ENCODE measurements at regions not wholly inside any gene's neighbourhood (a gene's known extent, or its start where the extent isn't known, plus 50 kb on each side); places are given as distances from the start of the nearest gene placed in this dataset.
"Not testable (repeated sequence)": the region's sequence is repeated elsewhere in the genome, so short reads cannot be mapped to it uniquely, and the experiment has no call there.

DNA sequence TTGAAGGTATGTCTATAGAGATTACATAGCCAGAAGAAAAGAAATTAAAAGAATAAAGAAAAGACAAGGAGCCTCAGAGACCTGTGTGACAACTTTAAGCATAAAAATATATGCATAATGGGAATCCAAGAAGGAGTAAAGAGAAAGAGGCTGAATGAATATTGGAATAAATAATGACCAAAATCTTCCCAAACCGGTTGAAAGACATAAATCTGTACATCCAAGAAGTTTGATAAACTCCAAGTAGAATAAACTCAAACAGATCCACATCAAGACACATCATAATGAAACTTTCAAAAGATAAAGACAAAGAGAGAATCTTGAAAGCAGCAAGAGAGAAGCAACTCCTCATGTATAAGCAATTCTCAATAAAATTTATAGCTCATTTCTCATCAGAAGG, 132.4 kb upstream of the ZNF516 start:
- DNase-seq, result no peak

- no peak for DNase-seq
Observed at GRCh38 chr18:76626991-76627390, 131.9 kb upstream of the ZNF516 start.

- no peak for DNase-seq
Observed at GRCh38 chr18:76622651-76623050, 127.6 kb upstream of the ZNF516 start.

DNA sequence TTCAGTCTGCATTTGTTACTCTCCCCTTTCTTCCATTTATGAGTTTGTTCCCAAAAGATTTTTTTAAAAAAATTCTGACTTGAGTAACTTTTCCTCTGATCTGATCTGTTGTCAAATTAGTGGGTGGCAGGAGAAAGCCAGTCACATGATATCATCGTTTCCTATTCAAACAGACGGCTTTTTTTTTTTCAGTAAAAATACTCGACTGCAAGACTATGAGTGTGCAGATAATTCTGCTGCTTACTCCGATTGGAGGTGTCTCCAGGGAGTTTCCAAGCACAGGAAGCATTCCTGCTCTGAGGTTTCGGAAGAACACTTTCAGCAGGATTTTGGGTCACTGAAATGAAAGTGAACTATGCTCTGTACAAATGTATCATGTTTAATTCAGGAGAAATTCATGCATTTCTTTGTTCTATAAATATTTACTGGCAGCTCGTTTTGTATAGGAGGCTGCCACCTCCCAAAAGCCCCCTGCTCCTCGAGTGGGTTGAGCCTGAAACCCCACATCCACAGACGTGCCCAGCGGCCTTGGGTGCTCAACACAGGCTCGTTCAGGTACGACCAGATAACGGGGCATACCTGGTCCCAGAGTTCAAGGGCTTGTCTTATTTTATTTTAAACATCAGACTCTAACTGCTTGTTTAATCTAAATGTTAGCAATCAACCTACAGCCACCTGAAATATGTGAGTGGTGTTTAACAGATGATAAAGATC, 126.9 kb upstream of the ZNF516 start:
- no peak for DNase-seq

- DNase-seq, result no peak
Observed at GRCh38 chr18:76621226-76621625, 126.2 kb upstream of the ZNF516 start.

DNA sequence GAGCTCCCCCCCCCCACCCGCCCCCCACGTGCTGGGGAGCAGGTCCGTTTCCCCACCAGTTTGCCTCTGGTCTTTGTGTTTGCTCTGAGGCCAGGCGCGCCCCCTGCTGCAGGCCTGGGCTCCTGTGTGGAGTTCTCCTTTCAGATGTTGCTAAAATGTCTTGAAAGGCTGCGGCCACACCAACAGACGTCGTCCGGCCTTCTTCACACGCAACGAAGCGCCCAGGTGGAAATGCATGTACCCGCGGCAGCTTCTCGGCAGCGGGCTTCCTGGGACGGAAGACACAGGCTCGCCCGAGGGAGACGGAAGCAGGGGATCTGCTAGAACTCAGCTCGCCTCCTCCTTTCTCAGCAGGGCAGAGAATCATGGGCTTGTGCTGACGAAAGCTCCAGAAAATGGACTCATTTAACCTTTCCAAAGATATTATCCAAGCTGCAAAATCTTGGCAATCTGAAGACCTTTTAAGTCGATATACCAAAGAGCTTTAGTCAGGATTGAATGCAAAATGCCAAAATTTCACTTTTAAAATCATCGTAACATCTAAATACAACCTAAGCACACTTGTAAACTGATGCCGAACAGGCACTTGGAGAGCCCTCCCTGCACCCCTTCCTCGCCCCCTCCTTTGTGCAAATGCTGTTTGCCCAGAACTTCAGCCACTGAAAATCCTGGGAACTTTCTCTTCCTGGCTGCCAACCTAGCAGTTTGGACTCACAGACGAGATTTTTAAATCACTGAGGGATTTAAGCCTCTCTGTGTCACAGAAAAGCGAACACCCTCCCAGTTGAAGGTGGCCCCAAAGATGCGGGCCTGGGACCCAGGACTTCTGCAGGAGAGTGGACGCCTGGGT, 125.5 kb upstream of the ZNF516 start:
- DNase-seq, result peak; percentile 15

DNA sequence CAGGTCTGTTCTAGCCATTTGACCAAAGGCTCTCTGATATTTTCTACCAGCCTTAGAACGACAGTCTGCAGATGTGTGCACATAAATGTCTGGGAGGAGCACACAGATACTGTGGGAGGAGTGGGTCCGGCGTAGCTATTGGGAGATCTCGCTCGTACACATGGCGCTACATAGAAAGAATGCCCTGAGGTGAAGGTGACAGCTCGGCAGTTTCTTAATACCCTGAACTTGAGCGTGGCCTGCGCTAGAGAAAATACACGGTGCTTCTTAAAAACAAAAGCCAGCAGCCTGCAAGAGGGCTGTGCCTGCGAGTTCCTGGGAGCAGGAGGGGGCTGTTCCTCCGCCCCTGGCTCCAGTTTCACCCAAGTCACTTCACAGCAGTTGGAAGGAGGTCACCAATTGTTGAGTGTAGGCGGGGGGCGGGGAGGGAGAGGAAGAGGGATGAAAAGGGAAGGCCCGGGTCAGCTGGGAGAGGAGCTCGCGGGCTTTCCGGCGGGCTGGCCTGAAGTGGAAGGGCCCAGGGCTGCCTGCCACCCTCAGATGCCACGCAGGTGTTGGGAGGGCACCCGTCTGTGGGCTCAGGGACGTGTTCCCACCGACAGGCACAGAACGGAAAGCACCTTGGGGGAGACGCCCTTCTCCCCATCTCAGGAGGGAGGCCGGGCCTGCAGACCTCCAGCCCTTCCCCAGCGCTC, 124.7 kb upstream of the ZNF516 start:
- DNase-seq, result no peak

DNA sequence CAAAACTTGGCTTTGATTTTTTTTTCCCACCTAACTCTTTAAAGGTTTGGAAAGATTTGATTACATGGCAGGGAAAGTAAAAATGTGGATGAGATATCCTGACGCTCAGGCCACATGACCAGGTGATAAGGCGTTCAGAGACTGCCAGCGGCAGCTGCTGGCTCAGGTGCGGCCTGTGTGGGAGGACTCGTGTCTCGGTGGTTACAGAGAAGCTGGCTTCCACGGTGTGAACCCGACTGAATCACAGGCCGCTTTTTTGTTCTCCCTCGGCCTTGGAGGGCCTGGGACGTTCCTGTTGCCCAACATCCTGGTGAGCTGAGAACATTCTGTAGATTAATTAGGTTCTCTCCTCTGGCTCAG, 124.2 kb upstream of the ZNF516 start:
- no peak for DNase-seq

GRCh38 chr18:76618721-76619120, 123.7 kb upstream of the ZNF516 start:
- DNase-seq, result no peak

DNA sequence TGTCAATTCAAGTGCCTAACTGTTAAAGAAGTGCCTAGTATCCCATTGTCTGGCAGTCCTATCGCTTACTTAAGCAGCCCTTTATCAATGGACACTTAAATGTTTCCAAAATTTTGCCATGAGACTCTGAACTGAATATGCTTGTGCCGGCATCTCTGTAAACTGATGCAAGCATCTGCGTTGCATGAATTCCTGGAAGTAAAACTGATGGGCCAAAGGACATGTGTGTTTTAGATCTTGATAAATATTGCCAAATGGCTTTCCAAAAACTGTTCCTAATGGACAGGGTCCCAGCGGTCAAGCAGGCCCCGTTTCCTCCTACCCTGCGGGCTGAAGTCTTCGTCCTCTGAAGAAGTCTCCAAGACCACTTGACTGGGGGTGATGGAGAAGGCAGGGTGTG, 121.3 kb upstream of the ZNF516 start:
- DNase-seq, result no peak

DNA sequence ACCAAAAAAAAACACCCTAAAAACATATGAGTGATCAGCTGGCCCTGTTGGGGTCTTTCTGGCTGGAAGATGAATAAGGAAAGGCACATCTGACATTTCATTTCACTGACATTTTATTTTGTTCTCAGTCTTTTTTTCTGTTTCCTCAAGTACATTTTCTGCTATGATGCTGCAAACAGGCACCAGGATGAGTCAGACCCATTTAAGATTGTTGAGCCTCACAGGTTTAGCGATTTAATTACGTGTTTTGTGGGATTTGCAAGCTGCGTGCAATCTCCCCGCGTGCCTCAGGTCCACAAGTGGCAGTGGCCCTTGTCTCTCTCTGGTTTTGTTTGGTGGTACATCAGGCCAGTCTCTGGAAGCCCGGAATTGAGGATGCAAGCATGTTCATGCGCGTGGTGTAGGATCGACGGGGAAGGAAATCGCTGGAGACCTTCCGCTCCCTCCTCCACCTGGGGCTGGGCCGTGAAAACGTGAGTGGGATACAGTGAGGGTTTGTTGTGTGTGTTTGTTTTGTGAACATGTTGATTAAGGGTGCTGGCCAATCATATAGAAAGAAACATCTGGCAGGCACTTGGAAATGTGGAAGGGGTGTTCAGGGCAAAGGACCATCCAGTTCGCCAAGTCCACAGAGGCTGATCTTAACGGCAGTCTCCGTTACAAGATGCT, 120.2 kb upstream of the ZNF516 start:
- no peak for DNase-seq

- no peak for DNase-seq
Observed at GRCh38 chr18:76613755-76614120, 118.7 kb upstream of the ZNF516 start.

GRCh38 chr18:76613053-76613754, 118.2 kb upstream of the ZNF516 start:
- no peak for DNase-seq

- not testable (repeated sequence) for DNase-seq
Observed at GRCh38 chr18:76611750-76612045, 116.7 kb upstream of the ZNF516 start.

DNA sequence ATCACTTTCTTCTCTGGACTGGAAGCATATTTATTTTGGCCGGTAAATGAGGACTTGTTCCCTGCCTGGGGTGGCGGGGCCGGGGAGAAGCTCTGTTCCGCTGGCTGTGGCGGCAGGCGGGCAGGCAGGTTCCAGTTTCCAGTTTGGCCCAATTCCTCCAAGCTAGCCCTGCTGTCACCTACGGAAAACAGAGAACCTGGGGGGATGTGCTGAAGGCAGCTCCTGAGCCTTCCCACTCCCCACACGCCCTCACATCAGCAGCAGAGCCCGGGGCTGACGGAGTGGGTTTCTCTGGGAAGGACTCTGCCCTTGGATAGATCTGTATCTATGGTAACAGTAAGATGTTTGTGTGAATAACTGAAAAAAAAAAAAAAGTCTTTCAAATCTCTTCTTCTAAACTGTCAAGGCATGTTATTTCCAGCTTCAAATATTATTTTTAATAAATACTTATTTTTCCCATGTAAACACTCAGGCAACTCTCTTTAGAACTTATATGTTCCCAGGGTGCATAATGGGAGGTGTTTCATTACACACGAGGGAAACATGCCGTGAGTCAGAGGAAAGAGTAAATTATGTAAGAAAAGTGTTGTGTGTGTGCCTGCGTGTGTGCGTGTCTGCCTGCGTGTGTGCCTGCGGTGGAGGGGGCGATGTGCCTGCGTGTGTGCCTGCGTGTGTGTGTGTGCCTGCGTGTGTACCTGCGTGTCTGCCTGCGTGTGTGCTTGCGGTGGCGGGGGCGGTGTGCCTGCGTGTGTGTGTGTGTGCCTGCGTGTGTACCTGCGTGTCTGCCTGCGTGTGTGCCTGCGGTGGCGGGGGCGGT, 116.1 kb upstream of the ZNF516 start:
- DNase-seq, result no peak

DNA sequence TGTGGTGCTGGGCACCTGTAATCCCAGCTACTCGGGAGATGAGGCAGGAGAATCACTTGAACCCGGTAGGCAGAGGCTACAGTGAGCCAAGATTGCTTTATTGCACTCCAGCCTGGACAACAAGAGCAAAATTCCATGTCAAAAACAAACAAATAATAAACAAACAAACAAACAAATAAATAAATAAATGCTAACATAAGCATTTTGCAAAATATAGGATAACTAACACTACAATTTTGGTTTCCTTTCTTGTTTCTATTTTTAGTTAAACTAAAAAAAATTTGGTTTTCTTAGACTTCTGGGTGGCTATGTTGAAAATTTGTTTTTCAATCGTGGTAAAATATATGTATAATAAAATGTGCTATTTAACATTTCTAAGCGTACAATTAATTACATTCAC, 115.0 kb upstream of the ZNF516 start:
- no peak for DNase-seq

DNA sequence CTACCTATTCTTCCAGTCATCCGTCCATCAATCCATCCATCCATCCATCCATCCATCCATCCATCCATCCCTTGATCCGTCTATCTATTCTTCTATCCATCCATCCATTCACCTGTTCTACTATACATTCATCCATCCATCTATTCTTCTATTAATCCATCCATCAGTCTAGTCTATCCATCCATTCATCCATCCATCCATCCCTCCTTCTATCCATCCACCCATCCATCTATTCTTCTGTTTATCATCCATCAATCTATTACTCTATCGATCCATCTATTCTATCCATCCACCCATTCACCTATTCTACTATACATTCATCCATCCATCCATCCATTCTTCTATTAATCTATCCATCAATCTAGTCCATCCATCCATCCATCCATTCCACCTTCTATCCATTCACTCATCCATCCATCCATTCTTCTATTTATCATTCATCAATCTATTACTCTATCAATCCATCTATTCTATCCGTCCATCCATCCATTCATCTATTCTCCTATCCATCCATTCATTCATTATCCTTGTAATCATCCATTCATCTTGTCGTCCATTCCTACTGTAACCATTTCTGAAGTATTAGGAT, 110.4 kb upstream of the ZNF516 start:
- no peak for DNase-seq

GRCh38 chr18:76604935-76605240, 109.8 kb upstream of the ZNF516 start:
- no peak for DNase-seq

- DNase-seq, result no peak
Observed at GRCh38 chr18:76604108-76604934, 109.3 kb upstream of the ZNF516 start.

- no peak for DNase-seq
Observed at GRCh38 chr18:76602191-76602590, 107.1 kb upstream of the ZNF516 start.

DNA sequence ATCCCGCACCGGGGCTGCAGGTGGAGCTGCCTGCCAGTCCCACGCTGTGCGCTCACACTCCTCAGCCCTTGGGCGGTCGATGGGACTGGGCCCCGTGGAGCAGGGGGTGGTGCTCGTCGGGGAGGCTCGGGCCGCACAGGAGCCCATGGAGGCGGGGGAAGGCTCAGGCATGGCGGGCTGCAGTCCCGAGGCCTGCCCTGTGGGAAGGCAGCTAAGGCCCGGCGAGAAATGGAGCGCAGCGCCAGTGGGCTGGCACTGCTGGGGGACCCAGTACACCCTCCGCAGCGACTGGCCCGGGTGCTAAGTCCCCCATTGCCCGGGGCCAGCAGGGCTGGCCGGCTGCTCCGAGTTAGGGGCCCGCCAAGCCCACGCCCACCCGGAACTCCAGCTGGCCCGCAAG, 105.0 kb upstream of the ZNF516 start:
- not testable (repeated sequence) for DNase-seq
